Natural killer cell treated with Interleukin-12 subunit alpha and Interleukin-12 subunit beta and Interleukin-15 and Interleukin-18, amount 100 ng/mL, for 72 hours (primary cell): ENCODE measurements at regions not wholly inside any gene's neighbourhood (a gene's known extent, or its start where the extent isn't known, plus 50 kb on each side); places are given as distances from the start of the nearest gene placed in this dataset.
"Not testable (repeated sequence)": the region's sequence is repeated elsewhere in the genome, so short reads cannot be mapped to it uniquely, and the experiment has no call there.

Experiments used
- ATAC-seq, 2 donors: fragments of 150-1000 bp; cut with Tn5 transposase in 1 of 2; sonication (Bioruptor Pico), chemical (Tn5 transposase) in 1 of 2; 2 replicates each; pipeline ENCODE4 v1.10.0; 2021
- DNase-seq: peaks from one replicate; pipeline ENCODE4 v3.0.0; 2022; ENCODE audit warnings: low spot score
- H3K27ac Mint-ChIP-seq, 2 donors: 1 replicate in 1 of 2; 2 replicates in 1 of 2; pipeline ENCODE4 v1.8.0; 2022; ENCODE audit warnings: mixed read lengths in 2 of 2, mild to moderate bottlenecking in 1 of 2, moderate library complexity in 1 of 2
- H3K27me3 Mint-ChIP-seq, 2 donors: 1 replicate in 1 of 2; 2 replicates in 1 of 2; pipeline ENCODE4 v1.8.0; 2022; ENCODE audit warnings: mixed read lengths in 2 of 2
- H3K36me3 Mint-ChIP-seq: one replicate; pipeline ENCODE4 v1.8.0; 2022; ENCODE audit warnings: mixed read lengths
- H3K4me1 Mint-ChIP-seq, 2 donors: 1 replicate in 1 of 2; 2 replicates in 1 of 2; pipeline ENCODE4 v1.8.0; 2022; ENCODE audit warnings: low read depth in 2 of 2, mixed read lengths in 2 of 2, mild to moderate bottlenecking in 1 of 2
- H3K4me3 Mint-ChIP-seq: one replicate; pipeline ENCODE4 v1.8.0; 2022; ENCODE audit warnings: mixed read lengths
- H3K9me3 Mint-ChIP-seq: 2 replicates; pipeline ENCODE4 v1.8.0; 2022; ENCODE audit warnings: mixed read lengths

- DNase-seq, H3K4me1 Mint-ChIP-seq, H3K4me3 Mint-ChIP-seq, H3K9me3 Mint-ChIP-seq, ATAC-seq, H3K27ac Mint-ChIP-seq, H3K36me3 Mint-ChIP-seq, H3K27me3 Mint-ChIP-seq: not testable (repeated sequence)
These were observed 60.1 kb upstream of the KIT start for GRCh38 chr4:54597678-54598077.

- not testable (repeated sequence) for H3K27ac Mint-ChIP-seq, DNase-seq, H3K27me3 Mint-ChIP-seq, H3K36me3 Mint-ChIP-seq, H3K9me3 Mint-ChIP-seq, H3K4me3 Mint-ChIP-seq, H3K4me1 Mint-ChIP-seq, ATAC-seq
These were observed 55.6 kb upstream of the KIT start for GRCh38 chr4:54602175-54602574.

GRCh38 chr4:54607067-54607466, 50.7 kb upstream of the KIT start:
- DNase-seq (no peak), ATAC-seq (no peak)
- Mint-ChIP-seq H3K27me3 (peaks cover 0 to 9% of the 10 kb centered on the region in 2 donors), H3K4me1 (no peaks in the 10 kb centered on the region), H3K4me3 (no peak overlapping the region), H3K9me3 (no peaks in the 10 kb centered on the region), H3K27ac (no peak overlapping the region), H3K36me3 (no peaks in the 10 kb centered on the region)

GRCh38 chr4:54607521-54607920, 50.2 kb upstream of the KIT start:
- H3K36me3 Mint-ChIP-seq: no peaks in the 10 kb centered on the region
- no peak for ATAC-seq

More at GRCh38 chr4:54607521-54607920, 50.2 kb upstream of the KIT start:
- no peak for DNase-seq
- Mint-ChIP-seq H3K27ac (no peak overlapping the region), H3K4me1 (no peaks in the 10 kb centered on the region), H3K9me3 (no peaks in the 10 kb centered on the region), H3K27me3 (peaks cover 0 to 9% of the 10 kb centered on the region in 2 donors), H3K4me3 (no peak overlapping the region)
